ENCODE measurements at regions not wholly inside any gene's neighbourhood (a gene's known extent, or its start where the extent isn't known, plus 50 kb on each side); places are given as distances from the start of the nearest gene placed in this dataset.

- Histone ChIP-seq H3K9ac (ENCODE audit: control insufficient read depth, extremely low read depth, insufficient read depth, low read length) (no peak overlapping the region), H3K9me1 (ENCODE audit: control insufficient read depth, extremely low read depth, insufficient read depth, low read length) (no peaks in the 10 kb centered on the region), H3K4me1 (ENCODE audit: control insufficient read depth, extremely low read depth, insufficient read depth, low read length) (no peaks in the 10 kb centered on the region), H2AFZ (ENCODE audit: control insufficient read depth, low read length) (no peak overlapping the region), H3K27ac (ENCODE audit: control insufficient read depth, insufficient read depth, low read length) (no peak overlapping the region), H3K27me3 (ENCODE audit: control insufficient read depth, extremely low read depth, insufficient read depth, low read length) (no peaks in the 10 kb centered on the region), H3K36me3 (ENCODE audit: control insufficient read depth in 2 of 2, extremely low read depth in 1 of 2, insufficient read depth in 2 of 2, low read length in 2 of 2) (no peaks in the 10 kb centered on the region), H3K4me3 (ENCODE audit: control insufficient read depth in 2 of 3, extremely low read depth in 1 of 3, insufficient read depth in 2 of 3, low read depth in 1 of 3, low read length in 3 of 3) (no peak overlapping the region), H4K20me1 (ENCODE audit: control insufficient read depth, extremely low read depth, insufficient read depth, low read length) (no peaks in the 10 kb centered on the region), H3K79me2 (ENCODE audit: control insufficient read depth, insufficient read depth, low read length) (no peaks in the 10 kb centered on the region), H3K9me3 (ENCODE audit: control insufficient read depth, low read depth, low read length) (no peaks in the 10 kb centered on the region), H3K4me2 (ENCODE audit: control insufficient read depth, extremely low read depth, insufficient read depth, low read depth, low read length) (no peak overlapping the region)
- dilution Hi-C loops (cut with MboI; ENCODE audit: extremely low pct_ligation_motif_present, low sequenced_read_pairs): no loop called here
- FAIRE-seq (no peak), DNase-seq (ENCODE audit: low read depth, low spot score) (no peak)
- TF ChIP-seq EZH2 (IDR thresholded peaks at IDR 0.05; ENCODE audit: low read length): no peak
- TF ChIP-seq CTCF (optimal IDR thresholded peaks at IDR 0.05 in 1 of 3, IDR thresholded peaks at IDR 0.05 in 1 of 3, conservative IDR thresholded peaks at IDR 0.05 in 1 of 3; ENCODE audit: extremely low read depth in 1 of 3, insufficient read depth in 2 of 3, low read length in 3 of 3): no peak
These were observed 67.6 kb upstream of the RAP2B start for GRCh38 chr3:153094386-153094785.

GRCh38 chr3:153095441-153095840 lies 66.6 kb upstream of the RAP2B start:
- Histone ChIP-seq H3K27ac (ENCODE audit: control insufficient read depth, insufficient read depth, low read length) (no peak overlapping the region), H4K20me1 (ENCODE audit: control insufficient read depth, extremely low read depth, insufficient read depth, low read length) (no peaks in the 10 kb centered on the region), H3K27me3 (ENCODE audit: control insufficient read depth, extremely low read depth, insufficient read depth, low read length) (no peaks in the 10 kb centered on the region), H3K9me3 (ENCODE audit: control insufficient read depth, low read depth, low read length) (no peaks in the 10 kb centered on the region), H3K4me2 (ENCODE audit: control insufficient read depth, extremely low read depth, insufficient read depth, low read depth, low read length) (no peak overlapping the region), H3K4me1 (ENCODE audit: control insufficient read depth, extremely low read depth, insufficient read depth, low read length) (no peaks in the 10 kb centered on the region), H3K79me2 (ENCODE audit: control insufficient read depth, insufficient read depth, low read length) (no peaks in the 10 kb centered on the region), H2AFZ (ENCODE audit: control insufficient read depth, low read length) (peak overlapping the region; percentile 6), H3K4me3 (ENCODE audit: control insufficient read depth in 2 of 3, extremely low read depth in 1 of 3, insufficient read depth in 2 of 3, low read depth in 1 of 3, low read length in 3 of 3) (no peak overlapping the region), H3K36me3 (ENCODE audit: control insufficient read depth in 2 of 2, extremely low read depth in 1 of 2, insufficient read depth in 2 of 2, low read length in 2 of 2) (no peaks in the 10 kb centered on the region), H3K9ac (ENCODE audit: control insufficient read depth, extremely low read depth, insufficient read depth, low read length) (no peak overlapping the region), H3K9me1 (ENCODE audit: control insufficient read depth, extremely low read depth, insufficient read depth, low read length) (no peaks in the 10 kb centered on the region)
- TF ChIP-seq CTCF (optimal IDR thresholded peaks at IDR 0.05 in 1 of 3, IDR thresholded peaks at IDR 0.05 in 1 of 3, conservative IDR thresholded peaks at IDR 0.05 in 1 of 3; ENCODE audit: extremely low read depth in 1 of 3, insufficient read depth in 2 of 3, low read length in 3 of 3) (no peak), EZH2 (IDR thresholded peaks at IDR 0.05; ENCODE audit: low read length) (no peak)
- no peak for DNase-seq (ENCODE audit: low read depth, low spot score)
- dilution Hi-C loops (cut with MboI; ENCODE audit: extremely low pct_ligation_motif_present, low sequenced_read_pairs): no loop called here
- FAIRE-seq: no peak
